ENCODE measurements at regions not wholly inside any gene's neighbourhood (a gene's known extent, or its start where the extent isn't known, plus 50 kb on each side); places are given as distances from the start of the nearest gene placed in this dataset.

- H3K9me3 ChIP-seq (ENCODE audit: control insufficient read depth in 5 of 5, low read length in 5 of 5) = peaks cover 0 to 10% (median 3%) of the 10 kb centered on the region in 5 donors
- no peaks in the 10 kb centered on the region for H3K27me3 ChIP-seq (ENCODE audit: control insufficient read depth in 5 of 5, insufficient read depth in 4 of 5, low read length in 5 of 5)
- H3K36me3 ChIP-seq (ENCODE audit: control insufficient read depth in 5 of 5, insufficient read depth in 5 of 5, low read length in 5 of 5) = no peaks in the 10 kb centered on the region
- no peak overlapping the region for H3K27ac ChIP-seq (ENCODE audit: low read depth, low read length)
- no peaks in the 10 kb centered on the region for H3K4me1 ChIP-seq (ENCODE audit: control insufficient read depth in 5 of 5, insufficient read depth in 5 of 5, low read length in 5 of 5)
- no peak overlapping the region for H3K4me3 ChIP-seq (ENCODE audit: low read depth in 1 of 5, low read length in 5 of 5)
- no peak overlapping the region for H3K9ac ChIP-seq (ENCODE audit: low read length in 5 of 5)
Observed at GRCh38 chr21:32184485-32184884, 94.4 kb downstream of the MIS18A start.

GRCh38 chr21:32184065-32184464, 94.8 kb downstream of the MIS18A start:
- Histone ChIP-seq H3K27me3 (ENCODE audit: control insufficient read depth in 5 of 5, insufficient read depth in 4 of 5, low read length in 5 of 5) (no peaks in the 10 kb centered on the region), H3K9me3 (ENCODE audit: control insufficient read depth in 5 of 5, low read length in 5 of 5) (peaks cover 0 to 10% (median 3%) of the 10 kb centered on the region in 5 donors), H3K36me3 (ENCODE audit: control insufficient read depth in 5 of 5, insufficient read depth in 5 of 5, low read length in 5 of 5) (no peaks in the 10 kb centered on the region), H3K9ac (ENCODE audit: low read length in 5 of 5) (no peak overlapping the region), H3K27ac (ENCODE audit: low read depth, low read length) (no peak overlapping the region), H3K4me3 (ENCODE audit: low read depth in 1 of 5, low read length in 5 of 5) (no peak overlapping the region), H3K4me1 (ENCODE audit: control insufficient read depth in 5 of 5, insufficient read depth in 5 of 5, low read length in 5 of 5) (no peaks in the 10 kb centered on the region)

- H3K9ac ChIP-seq (ENCODE audit: low read length in 5 of 5) = no peak overlapping the region
- H3K36me3 ChIP-seq (ENCODE audit: control insufficient read depth in 5 of 5, insufficient read depth in 5 of 5, low read length in 5 of 5) = no peaks in the 10 kb centered on the region
- H3K4me3 ChIP-seq (ENCODE audit: low read depth in 1 of 5, low read length in 5 of 5) = no peak overlapping the region
- H3K9me3 ChIP-seq (ENCODE audit: control insufficient read depth in 5 of 5, low read length in 5 of 5) = peaks cover 0 to 10% (median 3%) of the 10 kb centered on the region in 5 donors
- no peak overlapping the region for H3K27ac ChIP-seq (ENCODE audit: low read depth, low read length)
- H3K4me1 ChIP-seq (ENCODE audit: control insufficient read depth in 5 of 5, insufficient read depth in 5 of 5, low read length in 5 of 5) = no peaks in the 10 kb centered on the region
- H3K27me3 ChIP-seq (ENCODE audit: control insufficient read depth in 5 of 5, insufficient read depth in 4 of 5, low read length in 5 of 5) = no peaks in the 10 kb centered on the region
Observed at GRCh38 chr21:32183396-32183795, 95.5 kb downstream of the MIS18A start.

- H3K9ac ChIP-seq (ENCODE audit: low read length in 5 of 5) = no peak overlapping the region
- no peaks in the 10 kb centered on the region for H3K36me3 ChIP-seq (ENCODE audit: control insufficient read depth in 5 of 5, insufficient read depth in 5 of 5, low read length in 5 of 5)
- no peaks in the 10 kb centered on the region for H3K27me3 ChIP-seq (ENCODE audit: control insufficient read depth in 5 of 5, insufficient read depth in 4 of 5, low read length in 5 of 5)
- no peak overlapping the region for H3K27ac ChIP-seq (ENCODE audit: low read depth, low read length)
- H3K4me3 ChIP-seq (ENCODE audit: low read depth in 1 of 5, low read length in 5 of 5) = no peak overlapping the region
- no peaks in the 10 kb centered on the region for H3K4me1 ChIP-seq (ENCODE audit: control insufficient read depth in 5 of 5, insufficient read depth in 5 of 5, low read length in 5 of 5)
- peaks cover 0 to 10% (median 3%) of the 10 kb centered on the region in 5 donors for H3K9me3 ChIP-seq (ENCODE audit: control insufficient read depth in 5 of 5, low read length in 5 of 5)
Observed at GRCh38 chr21:32182449-32182848, 96.4 kb downstream of the MIS18A start.

GRCh38 chr21:32181457-32181856, 97.4 kb downstream of the MIS18A start:
- Histone ChIP-seq H3K4me3 (ENCODE audit: low read depth in 1 of 5, low read length in 5 of 5) (no peak overlapping the region), H3K9me3 (ENCODE audit: control insufficient read depth in 5 of 5, low read length in 5 of 5) (peaks cover 0 to 10% (median 3%) of the 10 kb centered on the region in 5 donors), H3K36me3 (ENCODE audit: control insufficient read depth in 5 of 5, insufficient read depth in 5 of 5, low read length in 5 of 5) (no peaks in the 10 kb centered on the region), H3K4me1 (ENCODE audit: control insufficient read depth in 5 of 5, insufficient read depth in 5 of 5, low read length in 5 of 5) (no peaks in the 10 kb centered on the region), H3K27me3 (ENCODE audit: control insufficient read depth in 5 of 5, insufficient read depth in 4 of 5, low read length in 5 of 5) (no peaks in the 10 kb centered on the region), H3K27ac (ENCODE audit: low read depth, low read length) (no peak overlapping the region), H3K9ac (ENCODE audit: low read length in 5 of 5) (no peak overlapping the region)

- Histone ChIP-seq H3K4me3 (ENCODE audit: low read depth in 1 of 5, low read length in 5 of 5) (no peak overlapping the region), H3K4me1 (ENCODE audit: control insufficient read depth in 5 of 5, insufficient read depth in 5 of 5, low read length in 5 of 5) (no peaks in the 10 kb centered on the region), H3K9me3 (ENCODE audit: control insufficient read depth in 5 of 5, low read length in 5 of 5) (no peaks in the 10 kb centered on the region), H3K27me3 (ENCODE audit: control insufficient read depth in 5 of 5, insufficient read depth in 4 of 5, low read length in 5 of 5) (no peaks in the 10 kb centered on the region), H3K36me3 (ENCODE audit: control insufficient read depth in 5 of 5, insufficient read depth in 5 of 5, low read length in 5 of 5) (no peaks in the 10 kb centered on the region), H3K9ac (ENCODE audit: low read length in 5 of 5) (no peak overlapping the region), H3K27ac (ENCODE audit: low read depth, low read length) (no peak overlapping the region)
Observed at GRCh38 chr21:32174819-32175218, 104.0 kb downstream of the MIS18A start.

- Histone ChIP-seq H3K9ac (ENCODE audit: low read length in 5 of 5) (no peak overlapping the region), H3K27me3 (ENCODE audit: control insufficient read depth in 5 of 5, insufficient read depth in 4 of 5, low read length in 5 of 5) (no peaks in the 10 kb centered on the region), H3K27ac (ENCODE audit: low read depth, low read length) (no peak overlapping the region), H3K36me3 (ENCODE audit: control insufficient read depth in 5 of 5, insufficient read depth in 5 of 5, low read length in 5 of 5) (no peaks in the 10 kb centered on the region), H3K4me3 (ENCODE audit: low read depth in 1 of 5, low read length in 5 of 5) (no peak overlapping the region), H3K9me3 (ENCODE audit: control insufficient read depth in 5 of 5, low read length in 5 of 5) (no peaks in the 10 kb centered on the region), H3K4me1 (ENCODE audit: control insufficient read depth in 5 of 5, insufficient read depth in 5 of 5, low read length in 5 of 5) (no peaks in the 10 kb centered on the region)
Observed at GRCh38 chr21:32173121-32173724, 105.6 kb downstream of the MIS18A start.

GRCh38 chr21:32172106-32172505, 106.7 kb downstream of the MIS18A start:
- Histone ChIP-seq H3K9me3 (ENCODE audit: control insufficient read depth in 5 of 5, low read length in 5 of 5) (peaks cover 0 to 3% (median 0%) of the 10 kb centered on the region in 5 donors), H3K36me3 (ENCODE audit: control insufficient read depth in 5 of 5, insufficient read depth in 5 of 5, low read length in 5 of 5) (no peaks in the 10 kb centered on the region), H3K4me1 (ENCODE audit: control insufficient read depth in 5 of 5, insufficient read depth in 5 of 5, low read length in 5 of 5) (no peaks in the 10 kb centered on the region), H3K27me3 (ENCODE audit: control insufficient read depth in 5 of 5, insufficient read depth in 4 of 5, low read length in 5 of 5) (no peaks in the 10 kb centered on the region), H3K4me3 (ENCODE audit: low read depth in 1 of 5, low read length in 5 of 5) (no peak overlapping the region), H3K27ac (ENCODE audit: low read depth, low read length) (no peak overlapping the region), H3K9ac (ENCODE audit: low read length in 5 of 5) (no peak overlapping the region)

- H3K36me3 ChIP-seq (ENCODE audit: control insufficient read depth in 5 of 5, insufficient read depth in 5 of 5, low read length in 5 of 5) = no peaks in the 10 kb centered on the region
- H3K9ac ChIP-seq (ENCODE audit: low read length in 5 of 5) = no peak overlapping the region
- no peak overlapping the region for H3K27ac ChIP-seq (ENCODE audit: low read depth, low read length)
Observed at GRCh38 chr21:32167513-32167912, 111.3 kb downstream of the MIS18A start.

GRCh38 chr21:32163386-32163785, 115.5 kb downstream of the MIS18A start:
- no peak overlapping the region for H3K9ac ChIP-seq (ENCODE audit: low read length in 5 of 5)
- no peak overlapping the region for H3K4me3 ChIP-seq (ENCODE audit: low read depth in 1 of 5, low read length in 5 of 5)
- no peaks in the 10 kb centered on the region for H3K4me1 ChIP-seq (ENCODE audit: control insufficient read depth in 5 of 5, insufficient read depth in 5 of 5, low read length in 5 of 5)
- peaks cover 0 to 3% (median 0%) of the 10 kb centered on the region in 5 donors for H3K9me3 ChIP-seq (ENCODE audit: control insufficient read depth in 5 of 5, low read length in 5 of 5)
- no peak overlapping the region for H3K27ac ChIP-seq (ENCODE audit: low read depth, low read length)
- no peaks in the 10 kb centered on the region for H3K36me3 ChIP-seq (ENCODE audit: control insufficient read depth in 5 of 5, insufficient read depth in 5 of 5, low read length in 5 of 5)
- no peaks in the 10 kb centered on the region for H3K27me3 ChIP-seq (ENCODE audit: control insufficient read depth in 5 of 5, insufficient read depth in 4 of 5, low read length in 5 of 5)

More at GRCh38 chr21:32167513-32167912, 111.3 kb downstream of the MIS18A start:
- Histone ChIP-seq H3K9me3 (ENCODE audit: control insufficient read depth in 5 of 5, low read length in 5 of 5) (peaks cover 0 to 3% (median 0%) of the 10 kb centered on the region in 5 donors), H3K4me1 (ENCODE audit: control insufficient read depth in 5 of 5, insufficient read depth in 5 of 5, low read length in 5 of 5) (no peaks in the 10 kb centered on the region), H3K4me3 (ENCODE audit: low read depth in 1 of 5, low read length in 5 of 5) (no peak overlapping the region), H3K27me3 (ENCODE audit: control insufficient read depth in 5 of 5, insufficient read depth in 4 of 5, low read length in 5 of 5) (no peaks in the 10 kb centered on the region)
